ENCODE measurements at regions not wholly inside any gene's neighbourhood (a gene's known extent, or its start where the extent isn't known, plus 50 kb on each side); places are given as distances from the start of the nearest gene placed in this dataset.

DNA sequence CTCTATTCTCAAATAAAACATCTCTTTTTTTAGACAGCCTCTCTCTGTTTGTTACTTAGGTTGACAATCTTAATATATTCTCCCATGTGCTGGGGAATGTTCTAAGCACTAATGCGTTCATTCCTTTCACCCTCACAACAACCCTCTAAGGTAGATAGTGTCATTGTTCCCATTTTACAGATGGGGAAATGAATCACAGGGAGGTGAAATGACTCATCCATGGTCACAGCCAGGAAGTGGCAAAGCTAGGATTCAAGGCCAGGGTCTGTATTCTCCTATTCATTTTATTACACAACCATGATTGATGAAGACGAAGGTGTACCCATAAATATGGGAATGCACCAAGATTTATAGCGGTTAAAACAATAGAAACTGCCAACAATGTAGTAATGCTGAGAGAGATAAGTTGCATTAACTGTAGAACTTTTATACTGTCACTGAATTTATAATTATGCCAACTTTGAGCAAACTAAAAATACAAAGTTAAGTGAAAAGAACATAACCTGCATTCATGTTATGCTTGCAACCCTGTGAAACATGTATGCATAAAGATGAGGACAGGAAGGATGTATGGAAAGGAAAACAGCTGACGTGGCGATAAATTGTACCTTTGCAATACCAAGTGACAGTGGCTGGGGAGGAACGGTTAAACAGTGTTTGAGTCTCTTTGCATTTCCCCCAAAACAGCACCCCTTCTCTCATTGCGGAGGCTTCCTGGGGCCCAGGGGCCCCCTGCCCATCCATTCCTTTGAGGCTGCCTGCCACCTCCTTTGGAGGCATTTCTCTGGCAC, 257.7 kb upstream of the AGAP1 start:
- DNase-seq (ENCODE audit: low read depth), result no peak
- H3K4me3 ChIP-seq (ENCODE audit: low read depth, low read length), result no peak overlapping the region
- TF ChIP-seq, protein P1, sequence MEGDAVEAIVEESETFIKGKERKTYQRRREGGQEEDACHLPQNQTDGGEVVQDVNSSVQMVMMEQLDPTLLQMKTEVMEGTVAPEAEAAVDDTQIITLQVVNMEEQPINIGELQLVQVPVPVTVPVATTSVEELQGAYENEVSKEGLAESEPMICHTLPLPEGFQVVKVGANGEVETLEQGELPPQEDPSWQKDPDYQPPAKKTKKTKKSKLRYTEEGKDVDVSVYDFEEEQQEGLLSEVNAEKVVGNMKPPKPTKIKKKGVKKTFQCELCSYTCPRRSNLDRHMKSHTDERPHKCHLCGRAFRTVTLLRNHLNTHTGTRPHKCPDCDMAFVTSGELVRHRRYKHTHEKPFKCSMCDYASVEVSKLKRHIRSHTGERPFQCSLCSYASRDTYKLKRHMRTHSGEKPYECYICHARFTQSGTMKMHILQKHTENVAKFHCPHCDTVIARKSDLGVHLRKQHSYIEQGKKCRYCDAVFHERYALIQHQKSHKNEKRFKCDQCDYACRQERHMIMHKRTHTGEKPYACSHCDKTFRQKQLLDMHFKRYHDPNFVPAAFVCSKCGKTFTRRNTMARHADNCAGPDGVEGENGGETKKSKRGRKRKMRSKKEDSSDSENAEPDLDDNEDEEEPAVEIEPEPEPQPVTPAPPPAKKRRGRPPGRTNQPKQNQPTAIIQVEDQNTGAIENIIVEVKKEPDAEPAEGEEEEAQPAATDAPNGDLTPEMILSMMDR (IDR thresholded peaks at IDR 0.05; ENCODE audit: insufficient read depth, low read depth, low read length), result no peak

DNA sequence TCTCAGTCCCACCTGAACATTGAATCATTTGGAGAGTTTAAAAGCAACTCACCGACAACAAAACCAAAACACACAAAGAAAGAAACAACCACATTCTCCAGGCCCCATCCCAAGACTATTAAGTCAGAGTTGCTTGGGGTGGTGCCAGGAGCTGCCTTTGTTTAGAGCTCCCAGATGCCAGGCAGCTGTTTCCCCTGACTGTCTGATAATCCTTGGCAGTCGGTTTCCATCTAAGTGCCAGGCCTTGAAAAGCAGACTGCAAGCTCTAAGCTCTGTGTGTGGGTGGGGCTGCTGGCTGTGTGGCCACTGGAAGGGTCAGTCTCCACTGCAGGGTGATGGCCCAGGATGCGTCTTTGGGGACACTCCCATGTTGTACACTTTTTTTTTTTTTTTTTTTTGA, 255.3 kb upstream of the AGAP1 start:
- TF ChIP-seq, protein P1 (IDR thresholded peaks at IDR 0.05; ENCODE audit: insufficient read depth, low read depth, low read length), result no peak
- H3K4me3 ChIP-seq (ENCODE audit: low read depth, low read length), result no peak overlapping the region
- DNase-seq (ENCODE audit: low read depth), result peak; percentile 47

DNA sequence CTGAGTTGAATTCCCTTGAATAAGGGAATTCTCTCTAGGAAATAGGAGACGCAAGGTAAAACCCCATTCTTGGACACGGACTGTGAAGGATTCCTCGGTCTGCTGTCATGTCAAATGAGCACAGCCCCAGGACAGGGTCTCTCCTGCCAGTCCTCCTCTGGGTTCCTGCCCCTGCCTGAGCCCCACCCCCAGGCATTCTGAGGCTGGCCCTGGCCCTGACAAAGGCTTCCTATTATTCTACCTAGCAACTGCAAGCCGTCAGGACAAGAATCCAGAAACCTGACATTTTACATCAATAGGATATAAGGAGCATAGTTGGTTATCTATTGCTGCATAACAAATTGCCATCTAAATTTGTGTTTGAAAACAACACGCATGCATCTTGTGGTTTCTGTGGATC, 253.3 kb upstream of the AGAP1 start:
- H3K4me3 ChIP-seq (ENCODE audit: low read depth, low read length), result no peak overlapping the region
- no peak for DNase-seq (ENCODE audit: low read depth)
- TF ChIP-seq, protein P1 (IDR thresholded peaks at IDR 0.05; ENCODE audit: insufficient read depth, low read depth, low read length), result no peak

DNA sequence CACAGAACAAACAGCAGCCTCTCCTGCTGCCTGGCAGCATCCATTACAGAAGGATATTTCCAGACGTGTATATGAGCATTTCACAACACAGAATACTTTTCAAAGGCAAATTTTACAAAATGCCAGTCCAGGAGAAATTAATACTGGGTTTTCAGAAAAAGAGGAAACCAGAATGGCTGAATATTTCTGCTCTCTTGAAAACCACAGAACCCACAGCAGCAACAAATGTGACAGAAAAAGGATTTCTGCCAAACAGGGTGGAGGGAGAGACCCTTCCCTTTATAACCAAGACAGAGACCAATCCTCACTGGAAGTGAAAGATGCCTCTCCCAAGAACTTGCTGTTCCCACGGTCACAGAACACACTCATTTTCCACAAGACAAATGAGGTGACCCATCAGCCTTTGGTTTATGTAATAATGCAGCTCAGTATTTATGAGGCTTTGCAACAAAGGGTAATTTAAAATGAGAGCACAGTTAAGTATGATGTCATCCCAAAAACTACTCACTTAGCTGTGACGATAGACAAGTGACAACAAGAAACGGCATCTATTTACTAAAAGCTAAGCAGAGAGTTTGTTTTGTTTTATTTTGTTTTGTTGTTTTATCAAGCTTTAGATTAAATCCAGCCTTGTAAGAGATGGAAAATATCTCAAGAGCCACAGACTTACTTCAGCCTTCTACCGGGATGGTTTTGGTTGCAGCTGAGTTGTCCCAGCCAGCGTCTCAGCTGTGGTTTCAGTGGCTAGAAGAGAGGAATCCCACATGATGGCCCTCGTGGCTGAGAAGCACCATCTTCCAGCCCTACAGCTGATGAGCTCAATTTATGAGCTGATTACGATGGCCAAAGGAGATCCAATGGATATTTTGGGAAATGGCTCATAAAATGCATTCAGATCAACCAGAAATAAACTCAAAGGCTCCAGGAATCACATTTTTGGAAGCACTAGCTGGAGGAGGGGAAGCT, 249.3 kb upstream of the AGAP1 start:
- H3K4me3 ChIP-seq (ENCODE audit: low read depth, low read length), result no peak overlapping the region
- TF ChIP-seq, protein P1 (IDR thresholded peaks at IDR 0.05; ENCODE audit: insufficient read depth, low read depth, low read length), result no peak
- DNase-seq (ENCODE audit: low read depth), result peak; percentile 62

DNA sequence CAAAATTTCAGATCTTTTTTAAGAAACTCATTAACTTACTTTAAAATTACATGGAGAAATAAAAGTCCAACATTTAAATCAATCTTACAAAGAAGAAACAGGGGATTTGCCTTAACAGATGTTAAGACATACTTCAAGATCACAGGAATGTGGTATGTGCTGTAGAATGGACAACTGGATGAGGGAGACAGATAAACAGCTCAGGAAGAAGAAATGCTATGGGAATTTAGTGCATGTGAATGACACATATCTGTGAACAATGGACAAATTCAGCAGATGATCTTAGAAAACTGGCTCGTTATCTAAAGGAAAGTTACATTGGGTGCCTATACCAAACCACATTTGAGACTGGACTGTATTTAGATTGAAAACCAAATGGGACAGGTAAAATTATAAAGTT, 246.8 kb upstream of the AGAP1 start:
- DNase-seq (ENCODE audit: low read depth), result no peak
- no peak overlapping the region for H3K4me3 ChIP-seq (ENCODE audit: low read depth, low read length)
- TF ChIP-seq, protein P1 (IDR thresholded peaks at IDR 0.05; ENCODE audit: insufficient read depth, low read depth, low read length), result no peak

DNA sequence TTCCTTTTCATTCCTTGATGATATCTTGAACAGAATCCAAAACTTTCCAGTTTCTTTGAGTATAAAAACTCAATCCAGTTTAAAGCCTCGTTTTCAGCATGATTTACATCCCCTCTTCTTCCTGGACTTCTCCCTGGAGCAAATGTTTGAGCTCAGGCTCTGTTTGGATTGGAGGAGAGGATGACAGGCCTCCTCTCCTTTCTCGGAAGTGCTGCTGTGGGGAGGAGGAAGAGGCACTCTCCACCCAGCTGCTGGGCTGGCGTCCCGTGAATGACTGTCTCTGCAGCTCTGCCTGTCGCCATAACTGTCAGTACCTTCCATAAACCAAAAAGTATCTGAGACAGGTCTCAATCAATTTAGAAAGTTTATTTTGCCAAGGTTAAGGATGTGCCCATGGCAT, 238.2 kb upstream of the AGAP1 start:
- peak; percentile 53 for DNase-seq (ENCODE audit: low read depth)
- H3K4me3 ChIP-seq (ENCODE audit: low read depth, low read length), result no peak overlapping the region
- TF ChIP-seq, protein P1 (IDR thresholded peaks at IDR 0.05; ENCODE audit: insufficient read depth, low read depth, low read length), result no peak
